Left colon (tissue), 2 donors: ENCODE measurements at regions not wholly inside any gene's neighbourhood (a gene's known extent, or its start where the extent isn't known, plus 50 kb on each side); places are given as distances from the start of the nearest gene placed in this dataset.
"Not testable (repeated sequence)": the region's sequence is repeated elsewhere in the genome, so short reads cannot be mapped to it uniquely, and the experiment has no call there.

Source experiments
- ATAC-seq: fragments of 200-7000 bp; cut with Tn5 transposase; one replicate; pipeline ENCODE4 v1.9.1; 2020; ENCODE audit warnings: mild to moderate bottlenecking, moderate library complexity
- DNase-seq, 2 donors: peaks; one replicate each; pipeline ENCODE4 v3.0.0-alpha.2; 2020
- intact Hi-C, 2 donors: fragments of 100-400 bp; cut with DNase I in 1 of 2; cut with micrococcal nuclease in 1 of 2; formaldehyde crosslinking; loops; one replicate each; pipeline versions ENCODE4 v1.11.2 to v1.14.0; 2022; cut with DNase I, micrococcal nuclease
- donor health status: DM: no; HTN: no; CAD: no.
- donor health status: DM: yes; HTN: yes; CAD: no.

GRCh38 chr17:54157542-54157941 is 334.8 kb downstream of the KIF2B start:
- no peak for ATAC-seq
- intact Hi-C loops: no loop called here
- DNase-seq: no peak

GRCh38 chr17:54172096-54172984 is 349.6 kb downstream of the KIF2B start:
- intact Hi-C loops: no loop called here
- DNase-seq (no peak), ATAC-seq (no peak)

GRCh38 chr17:54172985-54173316 is 350.2 kb downstream of the KIF2B start:
- ATAC-seq: no peak
- DNase-seq: no peak
- intact Hi-C loops: no loop called here

GRCh38 chr17:54177606-54178308 is 355.0 kb downstream of the KIF2B start:
- DNase-seq (no peak), ATAC-seq (no peak)
- intact Hi-C loops: no loop called here

GRCh38 chr17:54180950-54181349 is 358.2 kb downstream of the KIF2B start:
- intact Hi-C loops: no loop called here
- DNase-seq (no peak), ATAC-seq (no peak)

GRCh38 chr17:54191261-54191660 is 368.5 kb downstream of the KIF2B start:
- ATAC-seq (no peak), DNase-seq (no peak)
- intact Hi-C loops: no loop called here

- DNase-seq: no peak
- intact Hi-C loops: no loop called here
- no peak for ATAC-seq
Observed at GRCh38 chr17:54194268-54194667, 371.5 kb downstream of the KIF2B start.

- intact Hi-C loops: no loop called here
Observed at GRCh38 chr17:54196751-54197150, 374.0 kb downstream of the KIF2B start.

GRCh38 chr17:54201380-54201779 is 378.7 kb downstream of the KIF2B start:
- ATAC-seq, DNase-seq, intact Hi-C loops: not testable (repeated sequence)

More at GRCh38 chr17:54196751-54197150, 374.0 kb downstream of the KIF2B start:
- DNase-seq (no peak), ATAC-seq (no peak)

- DNase-seq (no peak), ATAC-seq (no peak)
- intact Hi-C loops: no loop called here
Observed at GRCh38 chr17:54220829-54221228, 398.1 kb downstream of the KIF2B start.

GRCh38 chr17:54221499-54221898 is 398.8 kb downstream of the KIF2B start:
- ATAC-seq: no peak
- DNase-seq: no peak
- intact Hi-C loops: no loop called here

- intact Hi-C loops: no loop called here
- ATAC-seq (no peak), DNase-seq (no peak)
Observed at GRCh38 chr17:54235571-54235970, 412.8 kb downstream of the KIF2B start.

GRCh38 chr17:54237911-54238515 is 415.3 kb downstream of the KIF2B start:
- ATAC-seq (no peak), DNase-seq (no peak)
- intact Hi-C loops: no loop called here

GRCh38 chr17:54239291-54239690 is 416.6 kb downstream of the KIF2B start:
- intact Hi-C loops: no loop called here
- no peak for DNase-seq
- no peak for ATAC-seq

GRCh38 chr17:54255696-54256095 is 433.0 kb downstream of the KIF2B start:
- DNase-seq (no peak), ATAC-seq (no peak)
- intact Hi-C loops: no loop called here

- DNase-seq: no peak
- intact Hi-C loops: no loop called here
- no peak for ATAC-seq
Observed at GRCh38 chr17:54256401-54256929, 433.7 kb downstream of the KIF2B start.

- ATAC-seq (no peak), DNase-seq (no peak)
- intact Hi-C loops: no loop called here
Observed at GRCh38 chr17:54257440-54257839, 434.7 kb downstream of the KIF2B start.

GRCh38 chr17:54259476-54259875 is 436.7 kb downstream of the KIF2B start:
- DNase-seq (no peak), ATAC-seq (no peak)
- intact Hi-C loops: no loop called here

GRCh38 chr17:54261465-54261864 is 438.7 kb downstream of the KIF2B start:
- intact Hi-C loops: no loop called here
- ATAC-seq: no peak
- DNase-seq: no peak

- intact Hi-C loops: no loop called here
- no peak for DNase-seq
Observed at GRCh38 chr17:54269881-54270280, 447.2 kb downstream of the KIF2B start.

More at GRCh38 chr17:54269881-54270280, 447.2 kb downstream of the KIF2B start:
- no peak for ATAC-seq
